PC-3 (cell line): ENCODE measurements at regions not wholly inside any gene's neighbourhood (a gene's known extent, or its start where the extent isn't known, plus 50 kb on each side); places are given as distances from the start of the nearest gene placed in this dataset.

ENCODE experiments used
- ATAC-seq: fragments of 200-7000 bp; cut with Tn5 transposase; 2 replicates; pipeline ENCODE4 v1.9.1; 2020; ENCODE audit warnings: mild to moderate bottlenecking, moderate library complexity
- BruUV-seq: library from RNA; stranded (reverse); fragments of 400-500 nt; replicated peaks from 2 replicates; lab custom pipeline; 2021; lab: Mats Ljungman, UMichigan
- CTCF ChIA-PET: fragments of 300-600 bp; sonication (Branson Sonifier 250); formaldehyde crosslinking; loops from one replicate; lab custom pipeline; 2022; ENCODE audit warnings: antibody characterized with exemption; lab: Charles Lee
- POLR2A ChIA-PET: fragments of 300-600 bp; sonication (Branson Sonifier 250); formaldehyde crosslinking; loops from one replicate; lab custom pipeline; 2022; ENCODE audit warnings: antibody characterized with exemption; ENCODE audit not compliant: unreplicated experiment; lab: Charles Lee
- DNase-seq: peaks from one replicate; pipeline ENCODE4 v3.0.0-alpha.2; 2015
- H2AFZ ChIP-seq: fragments of 300-600 bp; sonication (generic); 2 replicates; pipeline ENCODE4 v1.6.0; 2016; ENCODE audit warnings: antibody characterized with exemption, low read length
- H3F3A ChIP-seq: fragments of 300-600 bp; sonication (generic); one replicate; pipeline ENCODE4 v1.6.0; 2017; ENCODE audit warnings: antibody characterized with exemption, low read length, control low read depth, mild to moderate bottlenecking; ENCODE audit not compliant: unreplicated experiment
- H3K27ac ChIP-seq: fragments of 300-600 bp; sonication (generic); 2 replicates; pipeline ENCODE4 v1.5.1; 2016; ENCODE audit warnings: mild to moderate bottlenecking, low read length
- H3K27me3 ChIP-seq: fragments of 300-600 bp; sonication (generic); 2 replicates; pipeline ENCODE4 v1.6.1; 2016; ENCODE audit warnings: low read length, mixed read lengths
- H3K36me3 ChIP-seq: fragments of 300-600 bp; sonication (generic); 2 replicates; pipeline ENCODE4 v1.6.1; 2016; ENCODE audit warnings: low read depth, mixed run types, low read length, mixed read lengths
- H3K4me1 ChIP-seq: fragments of 300-600 bp; sonication (generic); 2 replicates; pipeline ENCODE4 v1.5.1; 2016; ENCODE audit warnings: low read length; ENCODE audit not compliant: insufficient read depth
- H3K4me2 ChIP-seq: fragments of 300-600 bp; sonication (generic); 2 replicates; pipeline ENCODE4 v1.6.0; 2016; ENCODE audit warnings: low read length
- H3K4me3 ChIP-seq: fragments of 300-600 bp; sonication (generic); 2 replicates; pipeline ENCODE4 v1.5.1; 2016; ENCODE audit warnings: mild to moderate bottlenecking, low read length, mixed read lengths
- H3K79me2 ChIP-seq: fragments of 300-600 bp; sonication (generic); 2 replicates; pipeline ENCODE4 v1.6.1; 2017; ENCODE audit warnings: low read length, mixed read lengths
- H3K9ac ChIP-seq: fragments of 300-600 bp; sonication (generic); 2 replicates; pipeline ENCODE4 v1.6.0; 2016; ENCODE audit warnings: mild to moderate bottlenecking, low read length
- H3K9me2 ChIP-seq: fragments of 300-600 bp; sonication (generic); replicated peaks from 2 replicates; pipeline ENCODE4 v1.6.1; 2016; ENCODE audit warnings: mixed run types, low read length, mixed read lengths
- H3K9me3 ChIP-seq: fragments of 300-600 bp; sonication (generic); 2 replicates; pipeline ENCODE4 v1.6.1; 2016; ENCODE audit warnings: low read length, mixed read lengths
- H4K20me1 ChIP-seq: fragments of 300-600 bp; sonication (generic); 2 replicates; pipeline ENCODE4 v1.6.1; 2016; ENCODE audit warnings: low read length, mixed read lengths
- CTCF ChIP-seq: fragments of 300-600 bp; sonication (generic); conservative IDR thresholded peaks from 2 replicates; pipeline ENCODE4 v1.5.1; 2017; ENCODE audit warnings: antibody characterized with exemption, low read depth, mild to moderate bottlenecking, low read length
- EZH2 ChIP-seq: fragments of 300-600 bp; sonication (generic); IDR thresholded peaks from one replicate; pipeline ENCODE4 v1.6.1; 2017; ENCODE audit warnings: antibody characterized with exemption, mild to moderate bottlenecking, low read length; ENCODE audit not compliant: unreplicated experiment
- EZH2phosphoT487 ChIP-seq: fragments of 300-600 bp; sonication (generic); IDR thresholded peaks from 2 replicates; pipeline ENCODE4 v1.6.1; 2018; ENCODE audit warnings: mild to moderate bottlenecking, antibody characterized with exemption, low read length, borderline replicate concordance
- intact Hi-C: fragments of 100-400 bp; cut with micrococcal nuclease; formaldehyde crosslinking; loops from 2 replicates; pipeline ENCODE4 v1.9.0; 2023

GRCh38 chr6:81063891-81064290 lies 688.6 kb downstream of the TENT5A start:
- Histone ChIP-seq H3K4me1 (no peaks in the 10 kb centered on the region), H3K4me2 (no peak overlapping the region), H3K9me2 (no peaks in the 10 kb centered on the region), H3K9ac (no peak overlapping the region), H3F3A (no peaks in the 10 kb centered on the region), H3K27ac (no peak overlapping the region), H3K79me2 (no peaks in the 10 kb centered on the region), H3K36me3 (no peaks in the 10 kb centered on the region), H2AFZ (no peak overlapping the region), H3K4me3 (no peak overlapping the region), H3K27me3 (no peaks in the 10 kb centered on the region), H3K9me3 (no peaks in the 10 kb centered on the region), H4K20me1 (no peaks in the 10 kb centered on the region)
- TF ChIP-seq CTCF (no peak), EZH2 (no peak), EZH2phosphoT487 (no peak)
- ChIA-PET POLR2A (no interaction called here), CTCF (no interaction called here)
- DNase-seq (no peak), ATAC-seq (no peak)
- intact Hi-C loops = no loop called here
- no TSS peak for BruUV-seq

- Histone ChIP-seq H2AFZ (no peak overlapping the region), H3K4me3 (no peak overlapping the region), H3K4me1 (no peaks in the 10 kb centered on the region), H4K20me1 (no peaks in the 10 kb centered on the region), H3K27ac (no peak overlapping the region), H3K9me3 (no peaks in the 10 kb centered on the region), H3K9me2 (no peaks in the 10 kb centered on the region), H3K27me3 (no peaks in the 10 kb centered on the region), H3K9ac (no peak overlapping the region), H3K79me2 (no peaks in the 10 kb centered on the region), H3F3A (no peaks in the 10 kb centered on the region), H3K36me3 (no peaks in the 10 kb centered on the region), H3K4me2 (no peak overlapping the region)
- TF ChIP-seq EZH2 (no peak), EZH2phosphoT487 (no peak), CTCF (no peak)
- intact Hi-C loops = no loop called here
- ATAC-seq = no peak
- POLR2A ChIA-PET = no interaction called here
- no peak for DNase-seq
- CTCF ChIA-PET = no interaction called here
- no TSS peak for BruUV-seq
These were observed 698.4 kb downstream of the TENT5A start for GRCh38 chr6:81054036-81054435.

- no peak overlapping the region for H3K4me3 ChIP-seq
- H3K4me2 ChIP-seq = no peak overlapping the region
- H3K9me2 ChIP-seq = no peaks in the 10 kb centered on the region
- intact Hi-C loops = no loop called here
- ATAC-seq (no peak), DNase-seq (no peak)
- H3K4me1 ChIP-seq = no peaks in the 10 kb centered on the region
- no peak for TF ChIP-seq EZH2
- no peak for TF ChIP-seq CTCF
- TF ChIP-seq EZH2phosphoT487 = no peak
- H3F3A ChIP-seq = no peaks in the 10 kb centered on the region
- no TSS peak for BruUV-seq
- no peaks in the 10 kb centered on the region for H3K79me2 ChIP-seq
- H4K20me1 ChIP-seq = no peaks in the 10 kb centered on the region
- no peak overlapping the region for H2AFZ ChIP-seq
- H3K36me3 ChIP-seq = no peaks in the 10 kb centered on the region
- H3K9me3 ChIP-seq = no peaks in the 10 kb centered on the region
- ChIA-PET POLR2A (no interaction called here), CTCF (no interaction called here)
- H3K9ac ChIP-seq = no peak overlapping the region
- no peaks in the 10 kb centered on the region for H3K27me3 ChIP-seq
- H3K27ac ChIP-seq = no peak overlapping the region
These were observed 700.5 kb downstream of the TENT5A start for GRCh38 chr6:81051952-81052351.
